Ishikawa (cell line): ENCODE measurements at regions not wholly inside any gene's neighbourhood (a gene's known extent, or its start where the extent isn't known, plus 50 kb on each side); places are given as distances from the start of the nearest gene placed in this dataset.

ENCODE experiments used
- EGR1 ChIP-seq: IDR thresholded peaks from 2 replicates; pipeline ENCODE4 v1.6.1; 2012
- FOXM1 ChIP-seq: IDR thresholded peaks from 2 replicates; pipeline ENCODE4 v1.6.1; 2012; ENCODE audit warnings: low read depth, borderline replicate concordance
- MAX ChIP-seq: IDR thresholded peaks from 2 replicates; pipeline ENCODE4 v1.6.1; 2012
- YY1 ChIP-seq: IDR thresholded peaks from 2 replicates; pipeline ENCODE4 v1.6.1; 2012; ENCODE audit warnings: low read depth

GRCh38 chr13:80865329-80865728 is 524.4 kb upstream of the SPRY2 start:
- TF ChIP-seq MAX (no peak), YY1 (no peak), FOXM1 (no peak), EGR1 (no peak)
